ENCODE measurements at regions not wholly inside any gene's neighbourhood (a gene's known extent, or its start where the extent isn't known, plus 50 kb on each side); places are given as distances from the start of the nearest gene placed in this dataset.
"Not testable (repeated sequence)": the region's sequence is repeated elsewhere in the genome, so short reads cannot be mapped to it uniquely, and the experiment has no call there.

GRCh38 chr20:12113468-12114371 lies 196.0 kb downstream of the BTBD3 start:
- Mint-ChIP-seq H3K4me1 (ENCODE audit: low read depth) (no peaks in the 10 kb centered on the region), H3K4me3 (ENCODE audit: low read depth) (no peak overlapping the region), H3K36me3 (ENCODE audit: low read depth) (no peaks in the 10 kb centered on the region), H3K9me3 (peaks cover 21% of the 10 kb centered on the region), H3K27me3 (ENCODE audit: low read depth) (no peaks in the 10 kb centered on the region), H3K27ac (no peak overlapping the region)
- intact Hi-C loops (cut with micrococcal nuclease): no loop called here
- DNase-seq (ENCODE audit: low spot score): no peak

- H3K4me1 Mint-ChIP-seq (ENCODE audit: low read depth); H3K4me3 Mint-ChIP-seq (ENCODE audit: low read depth); intact Hi-C loops (cut with micrococcal nuclease); DNase-seq (ENCODE audit: low spot score); H3K9me3 Mint-ChIP-seq; H3K27ac Mint-ChIP-seq; H3K36me3 Mint-ChIP-seq (ENCODE audit: low read depth); H3K27me3 Mint-ChIP-seq (ENCODE audit: low read depth): not testable (repeated sequence)
Measured at GRCh38 chr20:12129114-12129513, 211.4 kb downstream of the BTBD3 start.

GRCh38 chr20:12129532-12129931 lies 211.8 kb downstream of the BTBD3 start:
- intact Hi-C loops (cut with micrococcal nuclease); H3K27me3 Mint-ChIP-seq (ENCODE audit: low read depth); H3K4me1 Mint-ChIP-seq (ENCODE audit: low read depth); H3K36me3 Mint-ChIP-seq (ENCODE audit: low read depth); DNase-seq (ENCODE audit: low spot score); H3K27ac Mint-ChIP-seq; H3K4me3 Mint-ChIP-seq (ENCODE audit: low read depth); H3K9me3 Mint-ChIP-seq: not testable (repeated sequence)

- intact Hi-C loops (cut with micrococcal nuclease): no loop called here
- H3K27me3 Mint-ChIP-seq (ENCODE audit: low read depth): no peaks in the 10 kb centered on the region
- H3K27ac Mint-ChIP-seq: no peak overlapping the region
- H3K9me3 Mint-ChIP-seq: peaks cover 14% of the 10 kb centered on the region
- no peak for DNase-seq (ENCODE audit: low spot score)
- no peaks in the 10 kb centered on the region for H3K36me3 Mint-ChIP-seq (ENCODE audit: low read depth)
- H3K4me1 Mint-ChIP-seq (ENCODE audit: low read depth): no peaks in the 10 kb centered on the region
- no peak overlapping the region for H3K4me3 Mint-ChIP-seq (ENCODE audit: low read depth)
Measured at GRCh38 chr20:12130781-12131180, 213.1 kb downstream of the BTBD3 start.

- Mint-ChIP-seq H3K4me1 (ENCODE audit: low read depth) (no peaks in the 10 kb centered on the region), H3K27ac (no peak overlapping the region), H3K9me3 (peaks cover 31% of the 10 kb centered on the region), H3K36me3 (ENCODE audit: low read depth) (no peaks in the 10 kb centered on the region), H3K4me3 (ENCODE audit: low read depth) (no peak overlapping the region), H3K27me3 (ENCODE audit: low read depth) (no peaks in the 10 kb centered on the region)
- DNase-seq (ENCODE audit: low spot score): no peak
- intact Hi-C loops (cut with micrococcal nuclease): no loop called here
Measured at GRCh38 chr20:12133553-12133952, 215.9 kb downstream of the BTBD3 start.

- H3K27me3 Mint-ChIP-seq (ENCODE audit: low read depth); H3K36me3 Mint-ChIP-seq (ENCODE audit: low read depth); H3K4me1 Mint-ChIP-seq (ENCODE audit: low read depth); H3K4me3 Mint-ChIP-seq (ENCODE audit: low read depth); H3K27ac Mint-ChIP-seq; DNase-seq (ENCODE audit: low spot score); intact Hi-C loops (cut with micrococcal nuclease): not testable (repeated sequence)
- H3K9me3 Mint-ChIP-seq: peaks cover 67% of the 10 kb centered on the region
Measured at GRCh38 chr20:12145951-12146350, 228.3 kb downstream of the BTBD3 start.

- no peaks in the 10 kb centered on the region for H3K27me3 Mint-ChIP-seq (ENCODE audit: low read depth)
- no peaks in the 10 kb centered on the region for H3K4me1 Mint-ChIP-seq (ENCODE audit: low read depth)
- intact Hi-C loops (cut with micrococcal nuclease): no loop called here
- peaks cover 38% of the 10 kb centered on the region for H3K9me3 Mint-ChIP-seq
- H3K36me3 Mint-ChIP-seq (ENCODE audit: low read depth): no peaks in the 10 kb centered on the region
- H3K4me3 Mint-ChIP-seq (ENCODE audit: low read depth): no peak overlapping the region
- DNase-seq (ENCODE audit: low spot score): no peak
- no peak overlapping the region for H3K27ac Mint-ChIP-seq
Measured at GRCh38 chr20:12152996-12153395, 235.3 kb downstream of the BTBD3 start.

GRCh38 chr20:12153628-12154027 lies 235.9 kb downstream of the BTBD3 start:
- H3K36me3 Mint-ChIP-seq (ENCODE audit: low read depth): no peaks in the 10 kb centered on the region
- H3K27me3 Mint-ChIP-seq (ENCODE audit: low read depth): no peaks in the 10 kb centered on the region

GRCh38 chr20:12156252-12156651 lies 238.6 kb downstream of the BTBD3 start:
- DNase-seq (ENCODE audit: low spot score): no peak
- Mint-ChIP-seq H3K36me3 (ENCODE audit: low read depth) (no peaks in the 10 kb centered on the region), H3K27me3 (ENCODE audit: low read depth) (no peaks in the 10 kb centered on the region), H3K4me1 (ENCODE audit: low read depth) (no peaks in the 10 kb centered on the region), H3K4me3 (ENCODE audit: low read depth) (no peak overlapping the region), H3K9me3 (peaks cover 27% of the 10 kb centered on the region), H3K27ac (no peak overlapping the region)
- intact Hi-C loops (cut with micrococcal nuclease): no loop called here

More at GRCh38 chr20:12153628-12154027, 235.9 kb downstream of the BTBD3 start:
- H3K9me3 Mint-ChIP-seq: peaks cover 33% of the 10 kb centered on the region
- H3K4me1 Mint-ChIP-seq (ENCODE audit: low read depth): no peaks in the 10 kb centered on the region
- no peak overlapping the region for H3K27ac Mint-ChIP-seq
- no peak for DNase-seq (ENCODE audit: low spot score)
- intact Hi-C loops (cut with micrococcal nuclease): no loop called here
- H3K4me3 Mint-ChIP-seq (ENCODE audit: low read depth): no peak overlapping the region

- no peaks in the 10 kb centered on the region for H3K36me3 Mint-ChIP-seq (ENCODE audit: low read depth)
- H3K4me1 Mint-ChIP-seq (ENCODE audit: low read depth): no peaks in the 10 kb centered on the region
- intact Hi-C loops (cut with micrococcal nuclease): no loop called here
- no peak for DNase-seq (ENCODE audit: low spot score)
- H3K27me3 Mint-ChIP-seq (ENCODE audit: low read depth): no peaks in the 10 kb centered on the region
- no peak overlapping the region for H3K4me3 Mint-ChIP-seq (ENCODE audit: low read depth)
- no peak overlapping the region for H3K27ac Mint-ChIP-seq
- peaks cover 26% of the 10 kb centered on the region for H3K9me3 Mint-ChIP-seq
Measured at GRCh38 chr20:12159261-12159660, 241.6 kb downstream of the BTBD3 start.

- Mint-ChIP-seq H3K27me3 (ENCODE audit: low read depth) (no peaks in the 10 kb centered on the region), H3K4me3 (ENCODE audit: low read depth) (no peak overlapping the region), H3K36me3 (ENCODE audit: low read depth) (no peaks in the 10 kb centered on the region), H3K27ac (no peak overlapping the region), H3K9me3 (peaks cover 34% of the 10 kb centered on the region), H3K4me1 (ENCODE audit: low read depth) (no peaks in the 10 kb centered on the region)
- DNase-seq (ENCODE audit: low spot score): no peak
- intact Hi-C loops (cut with micrococcal nuclease): no loop called here
Measured at GRCh38 chr20:12161734-12162133, 244.0 kb downstream of the BTBD3 start.

GRCh38 chr20:12166053-12166717 lies 248.5 kb downstream of the BTBD3 start:
- Mint-ChIP-seq H3K4me3 (ENCODE audit: low read depth) (no peak overlapping the region), H3K27ac (no peak overlapping the region), H3K9me3 (peaks cover 48% of the 10 kb centered on the region), H3K36me3 (ENCODE audit: low read depth) (no peaks in the 10 kb centered on the region), H3K27me3 (ENCODE audit: low read depth) (no peaks in the 10 kb centered on the region), H3K4me1 (ENCODE audit: low read depth) (no peaks in the 10 kb centered on the region)
- intact Hi-C loops (cut with micrococcal nuclease): no loop called here
- DNase-seq (ENCODE audit: low spot score): no peak

- H3K4me1 Mint-ChIP-seq (ENCODE audit: low read depth): no peaks in the 10 kb centered on the region
- intact Hi-C loops (cut with micrococcal nuclease): no loop called here
- no peak overlapping the region for H3K27ac Mint-ChIP-seq
- H3K27me3 Mint-ChIP-seq (ENCODE audit: low read depth): no peaks in the 10 kb centered on the region
- peaks cover 59% of the 10 kb centered on the region for H3K9me3 Mint-ChIP-seq
- H3K4me3 Mint-ChIP-seq (ENCODE audit: low read depth): no peak overlapping the region
- DNase-seq (ENCODE audit: low spot score): no peak
- H3K36me3 Mint-ChIP-seq (ENCODE audit: low read depth): no peaks in the 10 kb centered on the region
Measured at GRCh38 chr20:12170406-12170805, 252.7 kb downstream of the BTBD3 start.
